Fibroblast of skin of scalp (primary cell): ENCODE measurements at regions not wholly inside any gene's neighbourhood (a gene's known extent, or its start where the extent isn't known, plus 50 kb on each side); places are given as distances from the start of the nearest gene placed in this dataset.
A peak's percentile ranks its signal among the peaks of the same experiment; 100 is the strongest.

ENCODE experiments used
- DNase-seq: peaks from one replicate; pipeline ENCODE4 v3.0.0-alpha.2; 2013

GRCh38 chr5:30040488-30041118, 1152.9 kb upstream of the CDH6 start:
- DNase-seq = peak; percentile 47

DNA sequence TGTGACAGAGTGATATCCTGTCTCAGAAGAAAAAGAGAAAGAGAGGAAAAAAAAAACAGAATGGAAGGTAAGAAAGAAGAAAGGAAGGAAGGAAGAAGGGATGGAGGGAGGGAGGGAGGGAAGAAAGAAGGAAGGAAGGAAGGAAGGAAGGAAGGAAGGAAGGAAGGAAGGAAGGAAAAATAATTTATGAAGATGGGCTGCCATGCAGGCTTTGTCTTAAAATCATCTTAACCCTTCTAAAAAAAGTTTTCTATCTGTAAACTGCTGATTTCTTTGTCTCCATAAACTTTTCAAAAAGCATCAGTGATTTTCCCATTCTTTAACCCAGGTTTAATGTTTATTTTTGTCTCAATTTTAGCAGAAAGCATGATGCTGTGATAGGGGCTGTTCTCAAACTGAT, 1154.1 kb upstream of the CDH6 start:
- DNase-seq = no peak

GRCh38 chr5:30034870-30035269, 1158.6 kb upstream of the CDH6 start:
- DNase-seq = no peak

DNA sequence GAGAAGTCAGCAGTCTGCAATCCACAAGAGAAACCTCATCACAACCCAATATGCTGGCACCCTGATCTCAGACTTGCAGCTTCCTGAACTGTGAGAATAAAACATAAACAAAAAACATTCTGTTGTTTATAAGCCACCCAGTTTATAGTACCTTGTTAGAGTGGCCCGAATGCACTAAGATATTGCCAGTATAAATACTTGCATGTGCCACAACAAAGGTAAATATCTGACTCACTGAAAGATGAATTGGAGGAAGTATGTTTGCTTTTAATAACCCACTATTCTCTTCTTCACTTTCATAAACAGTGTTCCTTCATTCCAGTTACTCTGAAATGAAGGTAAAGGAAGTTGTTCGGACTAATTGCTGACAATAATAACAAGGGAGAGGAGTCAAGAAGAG, 1163.4 kb upstream of the CDH6 start:
- DNase-seq = no peak

GRCh38 chr5:30001826-30002225, 1191.7 kb upstream of the CDH6 start:
- DNase-seq = no peak

DNA sequence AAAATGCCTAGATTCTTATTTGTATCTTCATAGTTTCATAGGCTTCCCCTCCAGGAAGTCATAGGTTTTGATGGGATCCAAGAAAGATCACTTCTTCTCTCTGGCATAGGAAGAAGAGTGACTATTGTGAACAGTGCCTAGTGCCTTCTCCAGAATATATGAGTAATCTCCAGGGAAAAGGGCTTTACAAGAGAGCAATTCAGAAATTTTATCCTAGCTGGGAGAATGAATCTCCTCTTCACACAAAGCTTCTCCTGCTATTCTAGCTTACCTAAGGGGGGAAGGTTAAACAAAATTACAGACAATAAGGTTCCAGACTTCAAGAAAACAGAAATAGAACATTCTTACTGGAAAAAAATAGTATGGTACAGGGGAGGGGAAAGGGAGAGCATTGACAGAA, 1193.3 kb upstream of the CDH6 start:
- DNase-seq = no peak

- DNase-seq = no peak
Observed at GRCh38 chr5:29995154-29995553, 1198.3 kb upstream of the CDH6 start.

DNA sequence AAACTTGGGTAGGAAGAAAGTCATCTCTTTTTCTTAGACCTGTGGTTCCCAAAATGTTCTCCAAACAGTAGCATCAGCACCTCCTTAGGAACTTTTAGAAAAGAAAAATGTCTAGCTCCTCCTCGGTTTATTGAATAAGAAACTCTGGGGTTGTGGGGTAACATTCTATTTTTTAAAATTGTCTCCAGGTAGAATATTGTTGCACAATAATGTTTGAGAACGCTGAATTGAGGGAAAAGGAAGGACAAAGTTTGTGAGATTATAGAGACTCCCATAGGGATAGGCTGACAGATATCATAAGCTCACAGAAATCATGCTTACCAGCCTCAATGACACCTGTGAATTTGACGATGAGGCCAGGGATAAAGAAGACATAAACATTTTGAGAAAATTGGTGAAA, 1199.0 kb upstream of the CDH6 start:
- no peak for DNase-seq

DNA sequence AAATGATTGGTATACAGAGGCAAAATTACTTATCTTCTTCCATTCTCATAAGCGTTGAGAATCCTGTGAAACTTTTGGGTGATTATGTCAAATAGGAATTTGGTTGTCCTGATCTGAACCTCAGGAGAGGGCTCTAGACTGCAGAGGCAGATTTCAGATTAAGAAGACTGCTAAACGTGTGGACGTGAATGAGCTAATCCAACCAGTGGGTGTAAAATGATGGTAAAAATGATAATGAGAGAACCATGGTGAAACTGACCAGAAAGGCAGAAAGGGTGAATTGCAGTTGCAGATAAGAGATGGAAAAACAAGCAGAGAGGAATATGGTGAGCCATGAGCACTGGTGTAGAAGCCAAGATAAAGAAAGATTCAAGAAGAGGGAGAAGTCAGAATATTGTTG, 1200.2 kb upstream of the CDH6 start:
- DNase-seq = no peak

- DNase-seq = no peak
Observed at GRCh38 chr5:29992248-29992647, 1201.2 kb upstream of the CDH6 start.

GRCh38 chr5:29990681-29991080, 1202.8 kb upstream of the CDH6 start:
- DNase-seq = no peak

DNA sequence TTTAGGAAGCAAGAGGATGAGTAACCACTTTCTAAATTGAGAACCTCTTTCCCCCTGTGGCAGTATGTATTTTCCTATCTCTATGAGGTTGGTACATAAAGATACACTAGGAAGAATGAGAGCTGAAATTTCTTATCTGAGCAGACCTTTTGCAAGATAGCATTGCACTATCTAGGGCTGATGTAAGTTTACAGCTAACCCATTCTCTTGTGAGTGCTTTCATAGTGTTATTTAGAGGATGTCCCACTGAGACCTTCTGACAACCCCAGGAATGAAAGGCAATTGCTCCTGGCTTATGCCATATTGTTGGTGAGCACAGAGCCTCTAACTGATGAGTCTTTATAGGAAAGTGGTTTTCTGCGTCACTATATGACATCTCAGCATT, 1209.3 kb upstream of the CDH6 start:
- DNase-seq = no peak

DNA sequence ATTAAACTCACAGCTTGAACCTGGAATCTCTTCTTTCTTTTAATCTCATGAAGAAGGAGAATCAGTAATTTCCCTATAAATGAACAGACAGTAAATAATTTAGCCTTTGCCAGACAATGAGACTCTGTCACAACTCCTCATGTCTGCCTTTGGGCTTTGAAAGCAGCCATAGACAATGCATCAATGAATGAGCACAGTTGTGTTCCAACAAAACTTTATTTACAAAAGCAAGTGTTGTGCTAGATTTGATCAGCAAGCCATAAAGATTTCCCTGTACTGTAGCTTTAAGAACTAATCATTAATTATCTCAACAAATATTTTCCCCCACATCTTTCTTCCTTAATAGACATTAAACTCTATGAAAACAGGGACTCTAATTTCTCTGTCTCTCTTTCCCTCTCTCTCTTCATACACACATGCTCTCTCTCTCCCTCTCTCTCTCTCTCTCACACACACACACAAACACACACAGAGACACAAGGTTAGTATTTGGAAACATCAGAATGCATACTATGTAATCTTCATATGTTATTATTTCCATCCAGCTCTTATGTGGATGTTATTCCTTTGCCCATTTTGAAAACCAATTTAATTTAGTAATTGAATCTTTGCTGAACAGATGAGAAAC, 1209.8 kb upstream of the CDH6 start:
- DNase-seq = no peak

GRCh38 chr5:29982457-29982856, 1211.0 kb upstream of the CDH6 start:
- DNase-seq = no peak

DNA sequence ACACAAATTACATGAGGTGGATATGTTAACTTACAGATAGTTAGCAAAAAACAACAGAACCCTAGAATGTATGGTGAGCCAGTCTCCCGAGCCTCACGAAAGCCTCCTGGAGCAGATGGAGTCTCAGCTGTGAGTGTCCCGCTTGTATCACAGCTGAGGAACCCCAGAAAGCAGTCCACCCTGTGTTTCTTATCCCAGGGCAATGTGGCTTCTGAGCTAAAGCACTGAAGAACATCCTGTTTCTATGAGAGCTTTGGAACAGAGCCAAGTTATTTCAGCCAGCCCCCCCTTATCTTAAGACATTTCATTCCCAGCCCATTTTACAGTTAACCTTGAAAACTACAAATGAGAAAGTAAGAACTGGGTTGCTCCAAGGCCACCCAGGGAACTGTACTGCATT, 1220.9 kb upstream of the CDH6 start:
- no peak for DNase-seq

- no peak for DNase-seq
Observed at GRCh38 chr5:29963956-29964355, 1229.5 kb upstream of the CDH6 start.

GRCh38 chr5:29960323-29960722, 1233.2 kb upstream of the CDH6 start:
- no peak for DNase-seq

- no peak for DNase-seq
Observed at GRCh38 chr5:29950416-29951145, 1242.9 kb upstream of the CDH6 start.

GRCh38 chr5:29949301-29949872, 1244.1 kb upstream of the CDH6 start:
- no peak for DNase-seq

GRCh38 chr5:29944327-29944726, 1249.2 kb upstream of the CDH6 start:
- no peak for DNase-seq

- DNase-seq = no peak
Observed at GRCh38 chr5:29942089-29942488, 1251.4 kb upstream of the CDH6 start.

- DNase-seq = no peak
Observed at GRCh38 chr5:29939988-29940387, 1253.5 kb upstream of the CDH6 start.

- DNase-seq = no peak
Observed at GRCh38 chr5:29935371-29935770, 1258.1 kb upstream of the CDH6 start.

DNA sequence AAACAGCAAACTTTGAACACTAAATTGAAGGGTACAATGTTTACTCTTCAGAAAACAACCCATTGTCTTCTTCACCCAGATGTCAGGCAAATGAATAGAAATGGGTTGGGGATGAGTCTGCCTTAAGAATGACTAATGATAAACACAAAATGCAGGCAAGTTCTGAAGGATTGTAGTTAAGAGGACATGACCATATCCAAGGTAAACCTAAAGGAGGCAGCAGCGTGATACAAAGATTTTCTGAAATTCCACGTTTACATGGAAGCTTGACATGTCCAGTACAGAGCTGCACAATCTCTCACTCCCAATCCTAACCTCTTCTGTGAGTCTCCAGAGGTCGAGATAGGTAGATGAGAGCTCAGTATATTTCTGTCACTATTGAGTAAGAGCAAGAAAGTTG, 1263.2 kb upstream of the CDH6 start:
- no peak for DNase-seq
